A549 (cell line): ENCODE measurements at regions not wholly inside any gene's neighbourhood (a gene's known extent, or its start where the extent isn't known, plus 50 kb on each side); places are given as distances from the start of the nearest gene placed in this dataset.

ENCODE experiments used
- CTCF ChIP-seq: fragments of >200 bp; sonication (Bioruptor Twin); formaldehyde crosslinking; IDR thresholded peaks from 3 replicates; pipeline ENCODE4 v1.5.1; 2016
- TFCP2L1 ChIP-seq: fragments of 250-450 bp; sonication (Bioruptor Pico); IDR thresholded peaks from 2 replicates; pipeline ENCODE4 v1.5.0; 2021; ENCODE audit warnings: mild to moderate bottlenecking
- TF ChIP-seq, protein P1 (sequence below): IDR thresholded peaks from 2 replicates; pipeline ENCODE4 v1.6.1; 2012

DNA sequence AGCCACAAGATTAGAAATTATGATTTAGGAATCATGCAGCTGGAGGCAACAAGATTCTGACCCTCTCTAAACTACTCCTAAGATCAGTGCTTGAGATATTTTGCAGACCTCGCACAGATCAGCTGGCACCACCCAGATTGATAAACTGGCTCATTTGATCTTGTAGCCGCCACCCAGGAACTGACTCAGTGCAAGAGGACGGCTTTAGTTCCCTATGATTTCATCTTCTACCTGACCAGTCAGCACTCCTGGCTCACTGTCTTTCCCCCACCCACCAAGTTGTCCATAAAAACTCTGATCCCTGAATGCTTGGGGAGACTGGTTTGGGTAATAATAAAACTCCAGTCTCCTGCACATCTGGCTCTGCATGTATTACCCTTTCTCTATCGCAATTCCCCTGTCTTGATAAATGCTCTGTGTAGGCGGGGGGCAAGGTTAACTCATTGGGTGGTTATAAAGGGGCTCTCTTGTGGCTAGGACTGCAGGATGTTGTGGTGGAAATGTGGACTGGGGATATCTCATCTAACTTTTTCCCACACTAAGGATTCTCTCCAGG lies 96.1 kb downstream of the ARL6IP6 start:
- TF ChIP-seq, protein P1, sequence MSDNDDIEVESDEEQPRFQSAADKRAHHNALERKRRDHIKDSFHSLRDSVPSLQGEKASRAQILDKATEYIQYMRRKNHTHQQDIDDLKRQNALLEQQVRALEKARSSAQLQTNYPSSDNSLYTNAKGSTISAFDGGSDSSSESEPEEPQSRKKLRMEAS = no peak
- TF ChIP-seq CTCF (no peak), TFCP2L1 (no peak)
